ENCODE measurements at regions not wholly inside any gene's neighbourhood (a gene's known extent, or its start where the extent isn't known, plus 50 kb on each side); places are given as distances from the start of the nearest gene placed in this dataset.

GRCh38 chr10:84825330-84825729 lies 496.9 kb downstream of the CCSER2 start:
- TF ChIP-seq CTCF (conservative IDR thresholded peaks at IDR 0.05 in 1 of 2, IDR thresholded peaks at IDR 0.05 in 1 of 2; ENCODE audit: low read depth in 1 of 2, low read length in 2 of 2) (no peak), EZH2 (IDR thresholded peaks at IDR 0.05; ENCODE audit: low read length, missing control alignments) (no peak)

Measured in fibroblast of lung (primary cell).